ENCODE measurements at regions not wholly inside any gene's neighbourhood (a gene's known extent, or its start where the extent isn't known, plus 50 kb on each side); places are given as distances from the start of the nearest gene placed in this dataset.

DNA sequence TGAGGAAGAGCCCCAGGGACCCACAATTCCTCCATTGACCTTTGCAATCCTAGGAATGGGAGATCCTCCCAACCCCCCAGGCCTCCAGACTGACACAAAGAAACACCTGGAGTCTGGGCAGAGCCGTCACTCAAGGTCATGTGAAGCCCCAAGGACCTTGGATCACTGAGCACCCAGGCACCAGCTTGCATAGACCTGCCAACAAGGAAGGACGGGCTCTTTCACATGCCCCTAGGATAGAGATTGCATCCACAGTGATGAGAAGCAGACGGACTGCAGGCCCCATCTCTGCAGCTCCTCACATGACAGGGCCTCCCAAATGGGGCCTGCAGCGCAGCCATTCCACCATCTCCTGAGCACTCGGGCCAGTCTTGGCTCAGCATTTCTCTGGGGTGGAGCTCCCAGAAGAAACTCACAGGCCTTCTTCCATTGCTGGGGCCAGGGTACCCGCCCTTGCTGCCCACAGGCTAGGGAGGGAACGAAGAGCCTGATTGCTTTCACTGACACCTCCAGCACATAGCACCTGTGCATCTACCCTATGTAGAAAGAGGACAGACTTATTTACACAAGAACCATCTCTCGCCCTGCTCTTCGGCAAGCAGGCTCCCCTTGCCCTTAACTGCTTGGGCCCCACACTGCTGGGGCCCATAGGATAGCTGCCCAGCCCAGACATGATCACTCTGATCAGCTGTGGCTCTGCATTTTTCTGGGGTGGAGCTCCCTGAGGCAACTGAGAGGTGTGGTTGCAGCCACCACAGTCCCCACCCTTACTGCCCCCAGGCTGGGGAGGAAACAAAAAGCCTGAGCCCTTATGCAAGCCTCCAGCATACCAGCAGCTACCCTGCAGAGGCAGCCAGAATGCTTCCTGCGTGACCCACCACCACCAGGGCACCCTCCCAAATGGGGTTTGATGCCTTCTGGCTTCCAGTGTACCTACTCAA lies 185.7 kb upstream of the ZCCHC13 start:
- CTCF ChIA-PET, result no interaction called here

DNA sequence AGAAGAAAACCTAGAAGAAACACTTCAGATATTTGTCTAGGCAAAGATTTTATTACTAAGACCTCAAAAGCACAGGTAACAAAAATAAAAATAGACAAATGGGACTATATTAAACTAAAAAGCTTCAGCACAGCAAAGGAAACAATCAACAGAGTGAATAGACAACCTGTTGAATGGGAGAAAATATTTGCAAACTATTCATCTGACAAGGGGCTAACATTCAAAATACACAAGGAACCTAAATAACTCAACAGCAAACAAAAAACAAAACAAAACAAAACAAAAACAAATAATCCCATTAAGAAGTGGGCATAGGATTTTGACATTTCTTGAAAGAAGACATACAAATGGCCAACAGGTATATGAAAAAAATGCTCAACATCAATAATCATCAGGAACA lies 192.7 kb upstream of the ZCCHC13 start:
- CTCF ChIA-PET, result no interaction called here
- TF ChIP-seq ZNF16 (tag by site-specific recombination; IDR thresholded peaks at IDR 0.05; ENCODE audit: low read depth), result no peak
- TF ChIP-seq ZNF629 (tag by site-specific recombination; IDR thresholded peaks at IDR 0.05), result no peak
- no peak for TF ChIP-seq ZNF174 (tag by site-specific recombination; IDR thresholded peaks at IDR 0.05)
- peak; percentile 92 for TF ChIP-seq SCRT1 (tag by site-specific recombination; IDR thresholded peaks at IDR 0.05; ENCODE audit: borderline replicate concordance)
- no peak overlapping the region for H3K27ac ChIP-seq (ENCODE audit: extremely low read depth, low read depth, low read length)
- H3K4me3 ChIP-seq (ENCODE audit: low read depth, low read length), result no peak overlapping the region
- POLR2A ChIA-PET, result no interaction called here
- H3K4me1 ChIP-seq (ENCODE audit: control insufficient read depth, insufficient read depth, low read length), result no peaks in the 10 kb centered on the region
- peaks cover 5% of the 10 kb centered on the region for H3K9me3 ChIP-seq (ENCODE audit: control insufficient read depth, insufficient read depth, low read depth, low read length)
- no peaks in the 10 kb centered on the region; a peak in 1 of 3 replicates for H3K36me3 ChIP-seq (ENCODE audit: control insufficient read depth in 2 of 2, insufficient read depth in 1 of 2, low read length in 2 of 2)

More for the DNA sequence above, 185.7 kb upstream of the ZCCHC13 start:
- POLR2A ChIA-PET, result interaction anchor here (0.5 kb wide), 1 partner anchor 361 kb away, joined by 10 read pairs; no protein-coding TSS in a partner anchor
- H3K36me3 ChIP-seq (ENCODE audit: control insufficient read depth in 2 of 2, insufficient read depth in 1 of 2, low read length in 2 of 2), result no peaks in the 10 kb centered on the region; a peak in 1 of 3 replicates
- TF ChIP-seq ZNF664 (tag by site-specific recombination; IDR thresholded peaks at IDR 0.05), result no peak
- TF ChIP-seq ZNF335 (tag by site-specific recombination; conservative IDR thresholded peaks at IDR 0.05), result no peak
- TF ChIP-seq CTCF (tag by site-specific recombination; IDR thresholded peaks at IDR 0.05), result no peak
- no peak for TF ChIP-seq HOXC10 (CRISPR knock-in tag; IDR thresholded peaks at IDR 0.05)
- TF ChIP-seq ZNF112 (tag by site-specific recombination; IDR thresholded peaks at IDR 0.05), result no peak
- no peak for TF ChIP-seq ZNF248 (tag by site-specific recombination; IDR thresholded peaks at IDR 0.05)
- no peak for TF ChIP-seq ZSCAN30 (tag by site-specific recombination; IDR thresholded peaks at IDR 0.05)
- H3K4me1 ChIP-seq (ENCODE audit: control insufficient read depth, insufficient read depth, low read length), result 0 out of 2 replicates have a peak, but pooled peaks cover 2% of the 10 kb centered on the region
- no peaks in the 10 kb centered on the region for H3K9me3 ChIP-seq (ENCODE audit: control insufficient read depth, insufficient read depth, low read depth, low read length)
- H3K27ac ChIP-seq (ENCODE audit: extremely low read depth, low read depth, low read length), result no peak overlapping the region
- H3K4me3 ChIP-seq (ENCODE audit: low read depth, low read length), result no peak overlapping the region

- Histone ChIP-seq H3K4me3 (ENCODE audit: low read depth, low read length) (no peak overlapping the region), H3K36me3 (ENCODE audit: control insufficient read depth in 2 of 2, insufficient read depth in 1 of 2, low read length in 2 of 2) (no peaks in the 10 kb centered on the region), H3K4me1 (ENCODE audit: control insufficient read depth, insufficient read depth, low read length) (no peaks in the 10 kb centered on the region), H3K9me3 (ENCODE audit: control insufficient read depth, insufficient read depth, low read depth, low read length) (peaks cover 5% of the 10 kb centered on the region), H3K27ac (ENCODE audit: extremely low read depth, low read depth, low read length) (no peak overlapping the region)
- POLR2A ChIA-PET, result no interaction called here
- CTCF ChIA-PET, result interaction anchor here (0.6 kb wide), 1 partner anchor 977 kb away, joined by 4 read pairs; no protein-coding TSS in a partner anchor
- TF ChIP-seq ELK4 (IDR thresholded peaks at IDR 0.05; ENCODE audit: borderline replicate concordance, low read depth, low read length) (no peak), ZNF398 (tag by site-specific recombination; IDR thresholded peaks at IDR 0.05) (no peak), ZSCAN16 (tag by site-specific recombination; IDR thresholded peaks at IDR 0.05) (no peak), KLF9 (tag by site-specific recombination; IDR thresholded peaks at IDR 0.05; ENCODE audit: low read depth) (no peak), ZNF600 (tag by site-specific recombination; IDR thresholded peaks at IDR 0.05) (no peak), ZNF311 (tag by site-specific recombination; IDR thresholded peaks at IDR 0.05; ENCODE audit: borderline replicate concordance) (no peak), ZNF670 (tag by site-specific recombination; IDR thresholded peaks at IDR 0.05; ENCODE audit: low read depth) (no peak), ZNF416 (tag by site-specific recombination; IDR thresholded peaks at IDR 0.05) (no peak), ZSCAN30 (tag by site-specific recombination; IDR thresholded peaks at IDR 0.05) (no peak), SP3 (tag by site-specific recombination; IDR thresholded peaks at IDR 0.05) (no peak), RBAK (tag by site-specific recombination; IDR thresholded peaks at IDR 0.05) (no peak)
- TF ChIP-seq, protein P1, sequence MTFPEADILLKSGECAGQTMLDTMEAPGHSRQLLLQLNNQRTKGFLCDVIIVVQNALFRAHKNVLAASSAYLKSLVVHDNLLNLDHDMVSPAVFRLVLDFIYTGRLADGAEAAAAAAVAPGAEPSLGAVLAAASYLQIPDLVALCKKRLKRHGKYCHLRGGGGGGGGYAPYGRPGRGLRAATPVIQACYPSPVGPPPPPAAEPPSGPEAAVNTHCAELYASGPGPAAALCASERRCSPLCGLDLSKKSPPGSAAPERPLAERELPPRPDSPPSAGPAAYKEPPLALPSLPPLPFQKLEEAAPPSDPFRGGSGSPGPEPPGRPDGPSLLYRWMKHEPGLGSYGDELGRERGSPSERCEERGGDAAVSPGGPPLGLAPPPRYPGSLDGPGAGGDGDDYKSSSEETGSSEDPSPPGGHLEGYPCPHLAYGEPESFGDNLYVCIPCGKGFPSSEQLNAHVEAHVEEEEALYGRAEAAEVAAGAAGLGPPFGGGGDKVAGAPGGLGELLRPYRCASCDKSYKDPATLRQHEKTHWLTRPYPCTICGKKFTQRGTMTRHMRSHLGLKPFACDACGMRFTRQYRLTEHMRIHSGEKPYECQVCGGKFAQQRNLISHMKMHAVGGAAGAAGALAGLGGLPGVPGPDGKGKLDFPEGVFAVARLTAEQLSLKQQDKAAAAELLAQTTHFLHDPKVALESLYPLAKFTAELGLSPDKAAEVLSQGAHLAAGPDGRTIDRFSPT (tag by site-specific recombination; IDR thresholded peaks at IDR 0.05), result no peak
- TF ChIP-seq, protein P2, sequence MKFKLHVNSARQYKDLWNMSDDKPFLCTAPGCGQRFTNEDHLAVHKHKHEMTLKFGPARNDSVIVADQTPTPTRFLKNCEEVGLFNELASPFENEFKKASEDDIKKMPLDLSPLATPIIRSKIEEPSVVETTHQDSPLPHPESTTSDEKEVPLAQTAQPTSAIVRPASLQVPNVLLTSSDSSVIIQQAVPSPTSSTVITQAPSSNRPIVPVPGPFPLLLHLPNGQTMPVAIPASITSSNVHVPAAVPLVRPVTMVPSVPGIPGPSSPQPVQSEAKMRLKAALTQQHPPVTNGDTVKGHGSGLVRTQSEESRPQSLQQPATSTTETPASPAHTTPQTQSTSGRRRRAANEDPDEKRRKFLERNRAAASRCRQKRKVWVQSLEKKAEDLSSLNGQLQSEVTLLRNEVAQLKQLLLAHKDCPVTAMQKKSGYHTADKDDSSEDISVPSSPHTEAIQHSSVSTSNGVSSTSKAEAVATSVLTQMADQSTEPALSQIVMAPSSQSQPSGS (tag by site-specific recombination; IDR thresholded peaks at IDR 0.05; ENCODE audit: low read depth), result no peak
Observed at GRCh38 chrX:74107666-74108065, 196.3 kb upstream of the ZCCHC13 start.

All from HEK293 (cell line).